ENCODE measurements at regions not wholly inside any gene's neighbourhood (a gene's known extent, or its start where the extent isn't known, plus 50 kb on each side); places are given as distances from the start of the nearest gene placed in this dataset.

- H3K27ac ChIP-seq (ENCODE audit: low read length): no peak overlapping the region
- no peak overlapping the region for H3K4me2 ChIP-seq (ENCODE audit: low read length)
- H3K9ac ChIP-seq (ENCODE audit: low read length): no peak overlapping the region
- no peaks in the 10 kb centered on the region for H4K20me1 ChIP-seq (ENCODE audit: insufficient read depth)
- no peak for TF ChIP-seq POLR2AphosphoS5 (IDR thresholded peaks at IDR 0.05)
- no peak for TF ChIP-seq TAF1 (IDR thresholded peaks at IDR 0.05; ENCODE audit: low read depth)
- TF ChIP-seq CTCF (IDR thresholded peaks at IDR 0.05; ENCODE audit: poor library complexity, severe bottlenecking): no peak
- TF ChIP-seq SMC3 (conservative IDR thresholded peaks at IDR 0.05; ENCODE audit: poor library complexity): no peak
- TF ChIP-seq REST (IDR thresholded peaks at IDR 0.05; ENCODE audit: borderline replicate concordance): no peak
- TF ChIP-seq EZH2 (IDR thresholded peaks at IDR 0.05; ENCODE audit: borderline replicate concordance, insufficient read depth, low read length, poor library complexity, severe bottlenecking): no peak
- TF ChIP-seq RAD21 (conservative IDR thresholded peaks at IDR 0.05): no peak
- no peak for TF ChIP-seq EP300 (conservative IDR thresholded peaks at IDR 0.05; ENCODE audit: poor library complexity, severe bottlenecking)
- no peak for TF ChIP-seq MXI1 (conservative IDR thresholded peaks at IDR 0.05; ENCODE audit: poor library complexity, severe bottlenecking)
- no peaks in the 10 kb centered on the region for H3K27me3 ChIP-seq (ENCODE audit: insufficient read depth, low read depth, low read length)
- H3K9me2 ChIP-seq (ENCODE audit: insufficient read depth, low read length): no peaks in the 10 kb centered on the region
- H3F3A ChIP-seq (ENCODE audit: insufficient read depth, low read length, poor library complexity, severe bottlenecking): no peaks in the 10 kb centered on the region
- no peaks in the 10 kb centered on the region for H3K9me3 ChIP-seq (ENCODE audit: low read length)
- no peaks in the 10 kb centered on the region for H3K79me2 ChIP-seq (replicated peaks; ENCODE audit: insufficient read depth, low read length)
- no peak overlapping the region for H2AFZ ChIP-seq (ENCODE audit: low read depth, low read length)
- no peak overlapping the region for H3K4me3 ChIP-seq (ENCODE audit: low read length)
- H3K36me3 ChIP-seq (ENCODE audit: insufficient read depth, low read length): no peaks in the 10 kb centered on the region
These were observed 53.5 kb upstream of the RMDN2 start for GRCh38 chr2:37871456-37872191.

- H3K79me2 ChIP-seq (replicated peaks; ENCODE audit: insufficient read depth, low read length): no peaks in the 10 kb centered on the region
- no peak overlapping the region for H3K27ac ChIP-seq (ENCODE audit: low read length)
- TF ChIP-seq REST (IDR thresholded peaks at IDR 0.05; ENCODE audit: borderline replicate concordance): no peak
- TF ChIP-seq EP300 (conservative IDR thresholded peaks at IDR 0.05; ENCODE audit: poor library complexity, severe bottlenecking): no peak
- TF ChIP-seq CTCF (IDR thresholded peaks at IDR 0.05; ENCODE audit: poor library complexity, severe bottlenecking): no peak
- no peak for TF ChIP-seq MXI1 (conservative IDR thresholded peaks at IDR 0.05; ENCODE audit: poor library complexity, severe bottlenecking)
- H3F3A ChIP-seq (ENCODE audit: insufficient read depth, low read length, poor library complexity, severe bottlenecking): no peaks in the 10 kb centered on the region
- no peaks in the 10 kb centered on the region for H3K36me3 ChIP-seq (ENCODE audit: insufficient read depth, low read length)
- no peak overlapping the region for H2AFZ ChIP-seq (ENCODE audit: low read depth, low read length)
- no peak overlapping the region for H3K4me3 ChIP-seq (ENCODE audit: low read length)
- H3K27me3 ChIP-seq (ENCODE audit: insufficient read depth, low read depth, low read length): no peaks in the 10 kb centered on the region
- H3K9ac ChIP-seq (ENCODE audit: low read length): no peak overlapping the region
- no peaks in the 10 kb centered on the region for H4K20me1 ChIP-seq (ENCODE audit: insufficient read depth)
- H3K9me3 ChIP-seq (ENCODE audit: low read length): no peaks in the 10 kb centered on the region
- no peaks in the 10 kb centered on the region for H3K9me2 ChIP-seq (ENCODE audit: insufficient read depth, low read length)
- H3K4me2 ChIP-seq (ENCODE audit: low read length): no peak overlapping the region
These were observed 52.8 kb upstream of the RMDN2 start for GRCh38 chr2:37872192-37872750.

Data from neural cell (in vitro differentiated cells).